ENCODE measurements at regions not wholly inside any gene's neighbourhood (a gene's known extent, or its start where the extent isn't known, plus 50 kb on each side); places are given as distances from the start of the nearest gene placed in this dataset.

DNA sequence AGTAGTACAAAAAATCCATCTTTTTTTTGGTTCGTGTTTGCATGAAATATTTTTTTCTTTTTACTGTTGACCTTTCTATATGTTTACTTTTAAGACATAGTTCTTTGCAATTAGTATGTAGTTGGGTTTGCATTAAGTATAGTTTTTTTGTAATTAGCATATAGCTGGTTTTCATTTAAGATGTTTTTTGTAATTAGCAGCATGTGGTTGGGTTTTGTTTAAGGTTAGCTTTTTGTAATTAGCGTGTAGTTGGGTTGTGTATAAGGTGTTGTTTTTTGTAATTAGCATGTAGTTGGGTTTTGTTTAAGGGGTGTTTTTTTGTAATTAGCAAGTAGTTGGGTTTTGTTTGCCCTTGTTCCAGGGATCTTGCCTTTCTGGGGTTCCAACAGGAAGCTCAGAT lies 193.1 kb downstream of the LPIN1 start:
- Histone ChIP-seq H3K27ac (no peak overlapping the region), H3K9me3 (no peaks in the 10 kb centered on the region), H3K27me3 (no peaks in the 10 kb centered on the region), H3K36me3 (no peaks in the 10 kb centered on the region), H3K4me1 (no peaks in the 10 kb centered on the region), H3K4me3 (no peak overlapping the region)
- no peak for DNase-seq
- TF ChIP-seq, protein P1, sequence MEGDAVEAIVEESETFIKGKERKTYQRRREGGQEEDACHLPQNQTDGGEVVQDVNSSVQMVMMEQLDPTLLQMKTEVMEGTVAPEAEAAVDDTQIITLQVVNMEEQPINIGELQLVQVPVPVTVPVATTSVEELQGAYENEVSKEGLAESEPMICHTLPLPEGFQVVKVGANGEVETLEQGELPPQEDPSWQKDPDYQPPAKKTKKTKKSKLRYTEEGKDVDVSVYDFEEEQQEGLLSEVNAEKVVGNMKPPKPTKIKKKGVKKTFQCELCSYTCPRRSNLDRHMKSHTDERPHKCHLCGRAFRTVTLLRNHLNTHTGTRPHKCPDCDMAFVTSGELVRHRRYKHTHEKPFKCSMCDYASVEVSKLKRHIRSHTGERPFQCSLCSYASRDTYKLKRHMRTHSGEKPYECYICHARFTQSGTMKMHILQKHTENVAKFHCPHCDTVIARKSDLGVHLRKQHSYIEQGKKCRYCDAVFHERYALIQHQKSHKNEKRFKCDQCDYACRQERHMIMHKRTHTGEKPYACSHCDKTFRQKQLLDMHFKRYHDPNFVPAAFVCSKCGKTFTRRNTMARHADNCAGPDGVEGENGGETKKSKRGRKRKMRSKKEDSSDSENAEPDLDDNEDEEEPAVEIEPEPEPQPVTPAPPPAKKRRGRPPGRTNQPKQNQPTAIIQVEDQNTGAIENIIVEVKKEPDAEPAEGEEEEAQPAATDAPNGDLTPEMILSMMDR (IDR thresholded peaks at IDR 0.05): no peak
- TF ChIP-seq POLR2A (IDR thresholded peaks at IDR 0.05): no peak
- intact Hi-C loops (cut with DNase I): no loop called here
- WGBS, 2 donors: 74 to 92% methylated on average over 2 of the region's 2 CpGs

DNA sequence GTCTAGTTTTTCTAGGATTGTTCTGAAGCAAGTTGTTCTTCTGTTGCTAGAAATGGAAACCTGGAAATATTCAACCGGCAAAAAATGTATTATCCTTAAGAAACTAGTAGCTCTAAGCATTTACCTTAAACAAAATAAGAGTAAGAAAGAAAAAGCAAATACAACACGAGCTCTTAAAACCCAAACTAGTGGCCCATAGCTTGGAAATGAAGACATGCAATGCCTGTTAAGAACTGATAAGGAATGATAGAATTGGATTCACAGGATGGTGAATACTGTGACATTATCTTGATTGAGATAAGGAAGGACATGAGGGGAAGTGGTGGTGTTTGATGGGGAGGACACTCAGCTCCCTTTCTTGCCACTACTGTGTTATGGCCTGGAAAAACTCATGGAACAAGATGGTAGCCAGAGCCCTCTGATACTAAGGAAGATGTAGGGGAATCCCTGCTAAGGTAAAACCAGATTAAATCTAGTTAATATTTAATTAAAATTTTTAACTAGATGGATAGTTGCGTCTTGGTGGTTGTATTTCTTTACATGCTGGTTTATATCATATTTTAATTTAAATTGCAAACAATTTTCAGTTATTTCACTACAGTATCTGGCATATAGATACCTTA lies 193.8 kb downstream of the LPIN1 start:
- no peaks in the 10 kb centered on the region for H3K27me3 ChIP-seq
- H3K36me3 ChIP-seq: no peaks in the 10 kb centered on the region
- intact Hi-C loops (cut with DNase I): no loop called here
- WGBS, 2 donors: 62 to 85% methylated on average over 3 of the region's 3 CpGs
- no peaks in the 10 kb centered on the region for H3K4me1 ChIP-seq
- H3K27ac ChIP-seq: no peak overlapping the region
- no peak overlapping the region for H3K4me3 ChIP-seq
- no peaks in the 10 kb centered on the region for H3K9me3 ChIP-seq
- DNase-seq: no peak
- TF ChIP-seq POLR2AphosphoS5 (IDR thresholded peaks at IDR 0.05) (no peak), EP300 (IDR thresholded peaks at IDR 0.05) (no peak), POLR2A (IDR thresholded peaks at IDR 0.05) (no peak)
- TF ChIP-seq, protein P1 (IDR thresholded peaks at IDR 0.05): no peak

DNA sequence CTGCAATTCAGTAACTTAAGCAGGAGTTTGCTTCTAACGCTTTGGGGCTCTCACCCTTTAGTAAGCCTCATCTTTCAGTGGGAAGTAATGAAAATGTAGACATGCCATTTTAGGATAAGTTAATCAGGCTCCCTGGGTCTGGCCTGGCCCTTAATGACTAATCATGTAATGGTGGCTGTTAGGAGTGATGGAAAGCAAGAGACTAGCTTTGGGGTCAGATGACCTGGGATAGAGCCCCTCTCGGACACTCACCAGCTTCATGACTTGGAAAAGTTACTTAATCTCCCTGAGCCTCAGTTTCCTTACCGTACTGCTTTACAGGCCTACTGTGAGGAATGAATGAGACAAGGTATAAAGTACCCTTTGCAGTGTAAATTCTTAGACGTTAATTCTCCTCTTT lies 194.4 kb downstream of the LPIN1 start:
- TF ChIP-seq, protein P1 (IDR thresholded peaks at IDR 0.05): no peak
- no peaks in the 10 kb centered on the region for H3K4me1 ChIP-seq
- no peak for DNase-seq
- H3K36me3 ChIP-seq: no peaks in the 10 kb centered on the region
- H3K4me3 ChIP-seq: no peak overlapping the region
- intact Hi-C loops (cut with DNase I): no loop called here
- H3K27me3 ChIP-seq: no peaks in the 10 kb centered on the region
- no peak overlapping the region for H3K27ac ChIP-seq
- H3K9me3 ChIP-seq: no peaks in the 10 kb centered on the region
- 89 to 95% methylated on average over 4 of the region's 4 CpGs for WGBS, 2 donors

DNA sequence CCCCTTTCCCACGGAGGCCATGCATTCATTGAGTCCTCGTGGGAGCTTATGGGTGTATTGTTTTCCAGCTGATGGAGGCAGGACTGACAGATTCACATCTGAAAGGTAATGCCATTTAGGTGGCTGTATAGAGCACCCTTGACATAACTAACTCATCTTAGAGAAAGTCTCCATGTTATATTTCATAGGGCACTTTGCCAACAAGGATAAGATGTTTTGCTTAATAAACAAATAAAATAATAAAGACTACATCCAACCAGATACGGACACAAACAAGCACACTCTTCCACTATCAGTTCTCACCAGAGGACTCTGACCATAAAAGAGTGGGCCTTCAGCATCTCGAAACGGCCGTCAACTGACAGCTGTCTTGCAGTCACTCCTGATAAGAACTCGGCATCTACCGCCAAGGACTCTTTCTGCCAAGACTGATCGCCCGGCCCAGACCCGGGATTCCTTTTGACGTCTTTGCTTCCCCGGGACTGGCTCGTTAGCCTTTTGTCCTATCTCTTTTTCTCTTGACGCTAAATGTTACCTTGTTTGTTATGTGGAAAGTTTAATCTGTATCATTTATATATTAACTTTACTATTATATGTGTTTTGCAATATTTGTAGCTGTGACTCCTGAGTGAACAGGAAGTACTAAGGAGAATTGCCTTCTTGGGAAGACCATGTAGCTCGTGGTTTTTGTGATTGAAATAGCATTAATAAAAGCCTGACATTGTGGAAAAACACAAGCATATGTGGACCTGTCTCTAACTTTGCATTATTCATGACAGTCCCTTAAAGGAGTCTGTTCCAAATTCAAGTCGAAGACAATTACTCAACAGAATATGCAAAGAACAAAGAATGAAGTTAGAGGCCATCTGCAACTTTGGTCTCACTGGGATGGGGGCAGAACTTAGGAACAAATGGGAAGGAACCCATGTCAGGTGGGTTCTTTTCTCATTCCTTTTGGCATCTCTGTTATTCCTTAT lies 195.1 kb downstream of the LPIN1 start:
- no peaks in the 10 kb centered on the region for H3K9me3 ChIP-seq
- DNase-seq: no peak
- 69 to 88% methylated on average over 17 of the region's 17 CpGs for WGBS, 2 donors
- intact Hi-C loops (cut with DNase I): no loop called here
- no peak for TF ChIP-seq POLR2A (IDR thresholded peaks at IDR 0.05)
- no peak for TF ChIP-seq POLR2AphosphoS5 (IDR thresholded peaks at IDR 0.05)
- TF ChIP-seq, protein P1 (IDR thresholded peaks at IDR 0.05): no peak
- no peak for TF ChIP-seq EP300 (IDR thresholded peaks at IDR 0.05)
- H3K27me3 ChIP-seq: no peaks in the 10 kb centered on the region
- no peak overlapping the region for H3K4me3 ChIP-seq
- H3K4me1 ChIP-seq: no peaks in the 10 kb centered on the region
- no peak overlapping the region for H3K27ac ChIP-seq
- H3K36me3 ChIP-seq: no peaks in the 10 kb centered on the region
